Spleen (tissue), 11 donors: ENCODE measurements at regions not wholly inside any gene's neighbourhood (a gene's known extent, or its start where the extent isn't known, plus 50 kb on each side); places are given as distances from the start of the nearest gene placed in this dataset.

Source experiments
- DNase-seq: peaks from one replicate; pipeline ENCODE4 v3.0.0-alpha.2; 2020
- H3K27ac ChIP-seq, 8 donors: fragments of 200-600 bp; sonication (generic) in 7 of 8; 1 replicate in 4 of 8; 2 replicates in 4 of 8; pipeline versions ENCODE4 v1.5.0 to v1.8.0; 2016 to 2021; ENCODE audit warnings: inconsistent platforms in 4 of 8, mild to moderate bottlenecking in 4 of 8, moderate library complexity in 1 of 8
- H3K27me3 ChIP-seq, 7 donors: fragments of 200-600 bp; sonication (generic) in 6 of 7; replicated peaks in 1 of 7; 1 replicate in 4 of 7; 2 replicates in 3 of 7; pipeline versions ENCODE4 v1.5.0 to v1.8.0; 2016 to 2021; ENCODE audit warnings: inconsistent platforms in 3 of 7, mild to moderate bottlenecking in 1 of 7
- H3K36me3 ChIP-seq, 6 donors: fragments of 200-600 bp; sonication (generic) in 5 of 6; 1 replicate in 4 of 6; 2 replicates in 2 of 6; pipeline versions ENCODE4 v1.5.0 to v1.8.0; 2016 to 2021; ENCODE audit warnings: inconsistent platforms in 2 of 6
- H3K4me1 ChIP-seq, 6 donors: fragments of 200-600 bp; sonication (generic) in 5 of 6; 1 replicate in 3 of 6; 2 replicates in 3 of 6; pipeline versions ENCODE4 v1.5.0 to v1.8.0; 2016 to 2021; ENCODE audit warnings: inconsistent platforms in 3 of 6
- H3K4me3 ChIP-seq, 8 donors: fragments of 200-600 bp; sonication (generic) in 7 of 8; 1 replicate in 4 of 8; 2 replicates in 4 of 8; pipeline versions ENCODE4 v1.5.0 to v1.8.0; 2016 to 2021; ENCODE audit warnings: inconsistent platforms in 4 of 8, mild to moderate bottlenecking in 4 of 8, moderate library complexity in 2 of 8
- H3K9me3 ChIP-seq, 8 donors: fragments of 200-600 bp; sonication (generic) in 7 of 8; 1 replicate in 4 of 8; 2 replicates in 4 of 8; pipeline versions ENCODE4 v1.5.0 to v1.8.0; 2016 to 2021; ENCODE audit warnings: inconsistent platforms in 4 of 8
- POLR2A ChIP-seq, 3 donors: fragments of 450-650 bp; IDR thresholded peaks; one replicate each; pipeline ENCODE4 v1.5.1; 2017; ENCODE audit warnings: antibody characterized with exemption in 3 of 3, mild to moderate bottlenecking in 1 of 3
- POLR2AphosphoS5 ChIP-seq, 3 donors: sonication (generic); formaldehyde crosslinking; IDR thresholded peaks; one replicate each; pipeline ENCODE4 v1.5.1; 2017; ENCODE audit warnings: antibody characterized with exemption in 3 of 3
- WGBS, 5 donors: extraction: QIAGEN DNeasy Blood & Tissue Kit in 3 of 5; methylation state at CpG; one replicate each; pipeline versions ENCODE4 v1.1.5 to v1.1.7; 2013 to 2018; 5-methylcytosine and 5-hydroxymethylcytosine counted together
- intact Hi-C: fragments of 100-400 bp; cut with DNase I; formaldehyde crosslinking; loops from one replicate; pipeline ENCODE4 v1.15.0; 2023; ENCODE audit warnings: low total_unique reads
- TF ChIP-seq, protein P1 (sequence below), 11 experiments: fragments of 200-600 bp in 7 of 11; fragments of 450-650 bp in 4 of 11; sonication (generic) in 4 of 11; IDR thresholded peaks in 8 of 11; conservative IDR thresholded peaks in 3 of 11; 1 replicate in 7 of 11; 2 replicates in 4 of 11; pipeline versions ENCODE4 v1.4.0 to v1.8.0; 2016 to 2021; ENCODE audit warnings: antibody characterized with exemption in 11 of 11, inconsistent platforms in 4 of 11, mild to moderate bottlenecking in 1 of 11
- donor health status: healthy with polysubstance abuse.
- donor health status: DM: no; HTN: no; CAD: no; lungs with moderate emphysema.
- donor health status: DM: no; HTN: no; CAD: no.
- donor health status: Bipolar disorder and iron deficiency.
- donor health status: healthy.
- donor health status: DM: no; HTN: no; CAD: no.
- donor health status: DM: yes; HTN: yes; CAD: no.

DNA sequence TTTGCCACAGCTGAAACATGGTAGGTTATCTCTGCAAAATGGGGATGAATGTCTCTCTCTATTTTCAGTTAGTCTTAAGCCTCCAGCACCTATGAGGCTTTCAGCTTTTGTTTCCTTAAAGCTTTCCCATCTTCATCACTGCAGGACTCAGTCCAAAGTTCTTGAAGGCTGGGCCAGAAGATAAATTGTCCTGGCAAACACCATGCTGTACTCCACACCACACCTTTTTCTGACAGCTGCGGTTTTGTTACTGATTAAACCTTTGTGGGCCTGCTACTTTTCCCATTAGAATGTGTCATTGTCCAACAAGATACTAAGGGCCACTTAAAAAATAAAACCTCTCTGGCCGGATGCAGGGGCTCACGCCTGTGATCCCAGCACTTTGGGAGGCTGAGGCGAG is 87.2 kb upstream of the A1CF start:
- TF ChIP-seq POLR2AphosphoS5 (IDR thresholded peaks at IDR 0.05), result no peak
- TF ChIP-seq, protein P1, sequence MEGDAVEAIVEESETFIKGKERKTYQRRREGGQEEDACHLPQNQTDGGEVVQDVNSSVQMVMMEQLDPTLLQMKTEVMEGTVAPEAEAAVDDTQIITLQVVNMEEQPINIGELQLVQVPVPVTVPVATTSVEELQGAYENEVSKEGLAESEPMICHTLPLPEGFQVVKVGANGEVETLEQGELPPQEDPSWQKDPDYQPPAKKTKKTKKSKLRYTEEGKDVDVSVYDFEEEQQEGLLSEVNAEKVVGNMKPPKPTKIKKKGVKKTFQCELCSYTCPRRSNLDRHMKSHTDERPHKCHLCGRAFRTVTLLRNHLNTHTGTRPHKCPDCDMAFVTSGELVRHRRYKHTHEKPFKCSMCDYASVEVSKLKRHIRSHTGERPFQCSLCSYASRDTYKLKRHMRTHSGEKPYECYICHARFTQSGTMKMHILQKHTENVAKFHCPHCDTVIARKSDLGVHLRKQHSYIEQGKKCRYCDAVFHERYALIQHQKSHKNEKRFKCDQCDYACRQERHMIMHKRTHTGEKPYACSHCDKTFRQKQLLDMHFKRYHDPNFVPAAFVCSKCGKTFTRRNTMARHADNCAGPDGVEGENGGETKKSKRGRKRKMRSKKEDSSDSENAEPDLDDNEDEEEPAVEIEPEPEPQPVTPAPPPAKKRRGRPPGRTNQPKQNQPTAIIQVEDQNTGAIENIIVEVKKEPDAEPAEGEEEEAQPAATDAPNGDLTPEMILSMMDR (IDR thresholded peaks at IDR 0.05 in 8 of 11, conservative IDR thresholded peaks at IDR 0.05 in 3 of 11), result no peak
- no peak for TF ChIP-seq POLR2A (IDR thresholded peaks at IDR 0.05)
- 71 to 94% (median 91%) methylated on average over 4 of the region's 4 CpGs for WGBS, 5 donors
- no peaks in the 10 kb centered on the region for H3K36me3 ChIP-seq
- no peaks in the 10 kb centered on the region for H3K4me1 ChIP-seq
- H3K9me3 ChIP-seq, result no peaks in the 10 kb centered on the region
- no peak for DNase-seq
- no peak overlapping the region for H3K4me3 ChIP-seq
- intact Hi-C loops, result no loop called here
- no peak overlapping the region for H3K27ac ChIP-seq
- H3K27me3 ChIP-seq, result no peaks in the 10 kb centered on the region

DNA sequence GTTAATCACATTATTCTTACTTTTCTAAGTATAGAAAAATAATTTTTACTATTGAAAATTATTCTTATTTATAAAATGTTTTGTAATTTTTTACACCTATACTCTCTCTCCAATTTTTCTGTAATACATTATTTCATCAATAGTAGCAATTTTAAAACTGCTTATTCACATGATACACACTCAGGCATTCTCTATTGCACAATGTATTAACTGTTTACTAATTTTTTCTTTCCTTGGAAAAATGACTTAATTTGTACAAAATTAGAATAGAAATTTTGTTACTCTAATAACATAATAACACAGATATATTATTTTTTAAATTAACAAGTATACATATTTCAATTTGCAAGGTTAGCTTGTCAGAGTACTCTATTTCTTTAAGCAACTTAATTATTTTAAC is 92.9 kb upstream of the PRKG1 start:
- intact Hi-C loops, result no loop called here
- no peak overlapping the region for H3K4me3 ChIP-seq
- no peaks in the 10 kb centered on the region for H3K27me3 ChIP-seq
- TF ChIP-seq POLR2A (IDR thresholded peaks at IDR 0.05) (no peak), POLR2AphosphoS5 (IDR thresholded peaks at IDR 0.05) (no peak)
- TF ChIP-seq, protein P1 (IDR thresholded peaks at IDR 0.05 in 8 of 11, conservative IDR thresholded peaks at IDR 0.05 in 3 of 11), result no peak
- no peak for DNase-seq
- H3K4me1 ChIP-seq, result no peaks in the 10 kb centered on the region
- H3K27ac ChIP-seq, result no peak overlapping the region
- H3K36me3 ChIP-seq, result no peaks in the 10 kb centered on the region
- no peaks in the 10 kb centered on the region for H3K9me3 ChIP-seq

DNA sequence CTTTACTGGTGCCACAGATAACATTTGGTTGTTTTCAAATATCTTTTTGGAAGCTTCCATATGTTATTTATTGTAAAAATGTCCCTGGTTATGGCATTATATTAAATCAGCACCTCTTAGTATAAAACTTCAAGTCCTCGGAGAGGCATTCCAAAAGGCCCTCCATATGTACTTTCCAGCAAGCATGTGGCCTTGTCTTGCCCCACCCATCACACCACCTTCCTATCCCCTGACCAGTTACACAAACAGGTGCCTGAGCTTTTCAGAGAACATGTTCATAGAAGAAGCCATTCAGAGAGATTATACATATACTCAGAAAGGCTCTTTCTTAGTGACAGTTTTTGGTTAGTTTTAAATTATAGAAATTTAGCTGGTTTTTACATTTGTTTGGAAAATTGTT is 92.4 kb upstream of the PRKG1 start:
- 80 to 97% (median 91%) methylated on average over 1 of the region's 1 CpG for WGBS, 5 donors
- no peaks in the 10 kb centered on the region for H3K27me3 ChIP-seq
- intact Hi-C loops, result no loop called here
- no peaks in the 10 kb centered on the region for H3K9me3 ChIP-seq
- DNase-seq, result no peak
- no peaks in the 10 kb centered on the region for H3K4me1 ChIP-seq
- no peaks in the 10 kb centered on the region for H3K36me3 ChIP-seq
- no peak overlapping the region for H3K27ac ChIP-seq
- H3K4me3 ChIP-seq, result no peak overlapping the region
- TF ChIP-seq, protein P1 (IDR thresholded peaks at IDR 0.05 in 8 of 11, conservative IDR thresholded peaks at IDR 0.05 in 3 of 11), result no peak
- TF ChIP-seq POLR2AphosphoS5 (IDR thresholded peaks at IDR 0.05), result no peak
- no peak for TF ChIP-seq POLR2A (IDR thresholded peaks at IDR 0.05)

DNA sequence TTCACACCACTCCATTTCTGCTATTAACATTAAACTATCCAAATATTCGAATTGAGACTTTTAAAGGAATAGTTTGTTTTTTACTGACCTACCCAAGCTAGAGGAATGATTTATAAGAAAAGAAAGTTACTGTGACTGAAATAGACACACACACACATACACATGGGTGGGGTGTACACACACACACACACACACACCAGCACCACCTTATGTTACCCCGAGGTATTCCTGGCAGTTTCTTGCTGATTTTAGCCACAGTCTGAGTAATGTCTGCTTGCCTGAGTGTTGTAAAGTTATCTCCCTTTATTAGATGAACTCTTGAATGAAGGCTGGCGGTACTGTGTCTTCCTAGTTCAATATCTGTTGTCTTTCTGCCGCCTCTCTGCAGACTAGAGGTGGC is 91.3 kb upstream of the PRKG1 start:
- WGBS, 5 donors, result 52 to 81% (median 67%) methylated on average over 4 of the region's 4 CpGs
- H3K27ac ChIP-seq, result no peak overlapping the region
- intact Hi-C loops, result no loop called here
- TF ChIP-seq POLR2AphosphoS5 (IDR thresholded peaks at IDR 0.05) (no peak), POLR2A (IDR thresholded peaks at IDR 0.05) (no peak)
- TF ChIP-seq, protein P1 (IDR thresholded peaks at IDR 0.05 in 8 of 11, conservative IDR thresholded peaks at IDR 0.05 in 3 of 11), result no peak
- H3K9me3 ChIP-seq, result no peaks in the 10 kb centered on the region
- H3K4me1 ChIP-seq, result no peaks in the 10 kb centered on the region
- H3K27me3 ChIP-seq, result peaks cover 0 to 3% (median 0%) of the 10 kb centered on the region in 7 donors
- no peaks in the 10 kb centered on the region for H3K36me3 ChIP-seq
- H3K4me3 ChIP-seq, result no peak overlapping the region
- no peak for DNase-seq
